WI38 (cell line): ENCODE measurements at regions not wholly inside any gene's neighbourhood (a gene's known extent, or its start where the extent isn't known, plus 50 kb on each side); places are given as distances from the start of the nearest gene placed in this dataset.

ENCODE experiments used
- H3K4me3 ChIP-seq: 2 replicates; pipeline ENCODE4 v1.5.1; 2011; ENCODE audit warnings: low read depth, mild to moderate bottlenecking, control low read depth, low read length
- TF ChIP-seq, protein P1 (sequence below): IDR thresholded peaks from 2 replicates; pipeline ENCODE4 v1.5.1; 2012; ENCODE audit warnings: low read depth, mild to moderate bottlenecking, control low read depth, low read length

DNA sequence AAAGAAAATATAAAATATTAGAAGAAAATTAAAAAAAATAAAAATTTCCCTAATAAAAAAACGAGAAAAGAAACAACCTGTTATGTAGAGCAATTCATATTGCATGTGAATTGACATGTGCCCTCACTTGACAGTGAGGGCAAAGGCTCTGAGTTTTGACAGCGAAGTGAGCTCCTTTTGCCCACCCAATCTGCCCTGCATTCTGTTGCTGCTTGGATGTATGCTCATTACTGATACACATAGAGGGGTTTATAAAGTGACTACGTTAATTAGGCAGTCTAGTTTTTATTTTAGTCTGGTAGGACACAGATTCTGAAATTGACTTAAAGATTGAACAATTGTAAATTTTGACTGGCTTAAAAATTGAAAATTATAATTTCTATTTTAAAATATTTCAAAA, 949.4 kb downstream of the TLE4 start:
- TF ChIP-seq, protein P1, sequence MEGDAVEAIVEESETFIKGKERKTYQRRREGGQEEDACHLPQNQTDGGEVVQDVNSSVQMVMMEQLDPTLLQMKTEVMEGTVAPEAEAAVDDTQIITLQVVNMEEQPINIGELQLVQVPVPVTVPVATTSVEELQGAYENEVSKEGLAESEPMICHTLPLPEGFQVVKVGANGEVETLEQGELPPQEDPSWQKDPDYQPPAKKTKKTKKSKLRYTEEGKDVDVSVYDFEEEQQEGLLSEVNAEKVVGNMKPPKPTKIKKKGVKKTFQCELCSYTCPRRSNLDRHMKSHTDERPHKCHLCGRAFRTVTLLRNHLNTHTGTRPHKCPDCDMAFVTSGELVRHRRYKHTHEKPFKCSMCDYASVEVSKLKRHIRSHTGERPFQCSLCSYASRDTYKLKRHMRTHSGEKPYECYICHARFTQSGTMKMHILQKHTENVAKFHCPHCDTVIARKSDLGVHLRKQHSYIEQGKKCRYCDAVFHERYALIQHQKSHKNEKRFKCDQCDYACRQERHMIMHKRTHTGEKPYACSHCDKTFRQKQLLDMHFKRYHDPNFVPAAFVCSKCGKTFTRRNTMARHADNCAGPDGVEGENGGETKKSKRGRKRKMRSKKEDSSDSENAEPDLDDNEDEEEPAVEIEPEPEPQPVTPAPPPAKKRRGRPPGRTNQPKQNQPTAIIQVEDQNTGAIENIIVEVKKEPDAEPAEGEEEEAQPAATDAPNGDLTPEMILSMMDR: no peak
- H3K4me3 ChIP-seq: no peak overlapping the region

- TF ChIP-seq, protein P1: no peak
- H3K4me3 ChIP-seq: no peak overlapping the region
These were observed 948.5 kb downstream of the TLE4 start for GRCh38 chr9:80520231-80520630.

GRCh38 chr9:80518441-80518840, 946.7 kb downstream of the TLE4 start:
- no peak overlapping the region for H3K4me3 ChIP-seq
- TF ChIP-seq, protein P1: no peak

DNA sequence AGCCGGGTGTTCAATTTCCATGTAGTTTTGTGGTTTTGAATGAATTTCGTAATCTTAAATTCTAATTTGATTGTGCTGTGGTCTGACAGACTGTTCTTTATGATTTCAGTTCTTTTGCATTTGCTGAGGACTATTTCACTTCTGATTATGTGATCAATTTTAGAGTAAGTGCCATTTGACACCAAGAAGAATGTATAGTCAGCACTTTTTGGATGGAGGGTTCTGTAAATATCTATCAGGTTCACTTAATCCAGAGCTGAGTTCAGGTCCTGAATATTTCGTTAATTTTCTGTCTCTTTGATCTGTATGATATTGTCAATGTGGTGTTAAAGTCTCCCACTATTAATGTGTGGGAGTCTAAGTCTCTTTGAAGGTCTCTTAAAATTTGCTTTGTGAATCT, 944.9 kb downstream of the TLE4 start:
- H3K4me3 ChIP-seq: no peak overlapping the region
- TF ChIP-seq, protein P1: no peak

DNA sequence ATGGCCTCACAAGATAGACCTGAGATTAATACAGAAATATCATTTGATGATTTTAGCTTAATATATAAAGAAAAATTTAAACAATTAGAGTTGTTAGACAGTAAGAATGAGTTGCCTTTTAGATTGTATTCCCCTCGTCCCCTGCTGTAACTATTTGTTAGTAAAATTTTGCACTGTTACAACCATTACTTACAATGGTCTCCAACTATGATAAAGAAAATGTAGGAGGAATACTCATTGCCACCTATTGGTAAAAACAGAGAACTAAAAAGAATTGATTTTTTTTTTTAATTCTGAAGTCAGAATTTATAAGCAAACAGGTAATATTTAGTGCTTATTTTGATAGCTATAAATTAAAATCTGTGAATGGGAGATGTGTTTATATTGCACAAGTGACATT, 937.6 kb downstream of the TLE4 start:
- H3K4me3 ChIP-seq: no peak overlapping the region
- TF ChIP-seq, protein P1: no peak

DNA sequence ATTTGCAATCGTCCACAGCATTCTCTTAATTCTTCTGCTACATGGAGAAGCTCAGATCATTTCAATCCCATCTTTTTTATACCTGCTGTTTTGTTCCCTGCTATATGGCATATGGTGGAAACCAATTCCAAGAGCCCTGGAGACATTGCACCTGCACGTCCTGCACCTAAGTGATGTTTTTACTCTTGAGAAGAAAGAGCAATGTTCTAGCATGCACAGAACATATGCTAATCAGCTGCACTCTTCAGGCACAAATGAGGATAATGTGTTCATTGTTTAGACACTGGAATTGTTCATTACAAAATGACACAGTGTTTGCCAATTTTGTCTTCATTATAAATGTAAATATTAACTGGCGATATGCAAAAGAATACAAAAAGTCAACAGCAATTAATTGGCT, 935.8 kb downstream of the TLE4 start:
- H3K4me3 ChIP-seq: no peak overlapping the region
- TF ChIP-seq, protein P1: no peak

DNA sequence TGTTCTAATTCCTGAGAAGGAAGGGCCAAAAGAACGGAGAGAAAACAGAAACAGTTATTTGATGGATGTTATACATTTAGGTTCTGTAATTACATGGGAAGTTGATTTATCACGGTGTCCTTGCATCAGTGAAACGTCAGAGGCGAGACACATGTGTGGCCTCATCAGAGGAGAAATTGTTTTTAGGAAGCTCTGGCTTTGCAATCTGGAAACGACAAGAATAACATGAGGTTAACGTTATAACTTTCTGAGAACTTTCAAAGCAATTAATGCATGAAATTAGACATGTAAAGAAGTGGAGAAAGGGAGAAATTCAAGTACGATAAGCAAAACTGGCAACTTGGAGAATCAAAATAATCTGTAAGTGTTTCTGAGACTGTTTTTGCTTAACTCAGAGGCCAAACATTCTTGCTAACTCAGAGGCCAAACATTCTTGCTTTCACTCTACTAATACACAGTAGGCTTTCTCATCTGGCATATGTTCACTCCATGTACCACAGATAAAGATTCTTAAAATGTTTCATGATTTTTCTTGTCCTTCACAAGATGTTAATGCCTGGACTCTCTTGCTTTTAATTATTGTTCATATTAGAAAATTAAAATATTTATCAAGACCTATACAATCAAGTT, 933.0 kb downstream of the TLE4 start:
- TF ChIP-seq, protein P1: no peak
- no peak overlapping the region for H3K4me3 ChIP-seq
